GM21423 (cell line): ENCODE measurements at regions not wholly inside any gene's neighbourhood (a gene's known extent, or its start where the extent isn't known, plus 50 kb on each side); places are given as distances from the start of the nearest gene placed in this dataset.

ENCODE experiments used
- ATAC-seq: cut with Tn5 transposase; IDR thresholded peaks from one replicate; pipeline ENCODE4 v1.9.1; 2021; ENCODE audit warnings: mild to moderate bottlenecking, moderate library complexity; ENCODE audit not compliant: unreplicated experiment

GRCh38 chr18:22542406-22542835 lies 124.7 kb upstream of the CTAGE1 start:
- ATAC-seq = no peak

GRCh38 chr18:22543769-22544168 lies 126.1 kb upstream of the CTAGE1 start:
- ATAC-seq = no peak

- no peak for ATAC-seq
Measured at GRCh38 chr18:22544626-22545025, 126.9 kb upstream of the CTAGE1 start.

- no peak for ATAC-seq
Measured at GRCh38 chr18:22545066-22545760, 127.5 kb upstream of the CTAGE1 start.

- ATAC-seq = no peak
Measured at GRCh38 chr18:22546905-22547570, 129.3 kb upstream of the CTAGE1 start.

- no peak for ATAC-seq
Measured at GRCh38 chr18:22547807-22548561, 130.3 kb upstream of the CTAGE1 start.

GRCh38 chr18:22549260-22549937 lies 131.7 kb upstream of the CTAGE1 start:
- ATAC-seq = no peak

- ATAC-seq = no peak
Measured at GRCh38 chr18:22550366-22550765, 132.7 kb upstream of the CTAGE1 start.

- ATAC-seq = no peak
Measured at GRCh38 chr18:22550861-22551260, 133.1 kb upstream of the CTAGE1 start.

- ATAC-seq = no peak
Measured at GRCh38 chr18:22551536-22552151, 133.9 kb upstream of the CTAGE1 start.

- no peak for ATAC-seq
Measured at GRCh38 chr18:22552254-22552653, 134.5 kb upstream of the CTAGE1 start.

GRCh38 chr18:22552899-22553460 lies 135.3 kb upstream of the CTAGE1 start:
- no peak for ATAC-seq

GRCh38 chr18:22556222-22557167 lies 138.8 kb upstream of the CTAGE1 start:
- no peak for ATAC-seq

- no peak for ATAC-seq
Measured at GRCh38 chr18:22557168-22557941, 139.6 kb upstream of the CTAGE1 start.

GRCh38 chr18:22558945-22559385 lies 141.2 kb upstream of the CTAGE1 start:
- ATAC-seq = no peak

GRCh38 chr18:22559414-22560274 lies 141.9 kb upstream of the CTAGE1 start:
- no peak for ATAC-seq

- no peak for ATAC-seq
Measured at GRCh38 chr18:22560275-22560610, 142.5 kb upstream of the CTAGE1 start.

- ATAC-seq = no peak
Measured at GRCh38 chr18:22560797-22561196, 143.1 kb upstream of the CTAGE1 start.
